GM21737 (cell line): ENCODE measurements at regions not wholly inside any gene's neighbourhood (a gene's known extent, or its start where the extent isn't known, plus 50 kb on each side); places are given as distances from the start of the nearest gene placed in this dataset.

Source experiments
- ATAC-seq: cut with Tn5 transposase; IDR thresholded peaks from one replicate; pipeline ENCODE4 v1.9.1; 2021; ENCODE audit warnings: mild to moderate bottlenecking, moderate library complexity; ENCODE audit not compliant: unreplicated experiment

- ATAC-seq, result no peak
These were observed 82.3 kb upstream of the EDNRA start for GRCh38 chr4:147398556-147398955.

- no peak for ATAC-seq
These were observed 80.2 kb upstream of the EDNRA start for GRCh38 chr4:147400721-147401120.

DNA sequence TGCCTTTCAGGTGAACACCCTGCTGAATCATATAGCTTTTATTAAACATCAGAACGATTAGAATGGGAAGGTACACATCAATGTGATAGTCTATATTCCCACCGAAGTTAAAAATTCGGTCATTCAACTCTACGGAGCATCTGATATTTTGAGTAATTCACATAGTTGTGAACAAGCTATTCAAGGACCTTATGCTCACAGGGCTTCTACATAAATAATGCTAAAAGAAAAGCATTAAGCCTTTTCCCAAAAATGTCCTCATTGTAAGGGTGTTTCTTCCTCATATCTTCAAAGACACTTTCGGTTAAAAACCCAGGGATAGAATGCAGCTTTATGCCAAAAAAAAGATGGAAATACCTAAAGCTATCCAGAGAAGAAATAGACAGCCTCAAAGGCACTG lies 79.7 kb upstream of the EDNRA start:
- ATAC-seq, result no peak

DNA sequence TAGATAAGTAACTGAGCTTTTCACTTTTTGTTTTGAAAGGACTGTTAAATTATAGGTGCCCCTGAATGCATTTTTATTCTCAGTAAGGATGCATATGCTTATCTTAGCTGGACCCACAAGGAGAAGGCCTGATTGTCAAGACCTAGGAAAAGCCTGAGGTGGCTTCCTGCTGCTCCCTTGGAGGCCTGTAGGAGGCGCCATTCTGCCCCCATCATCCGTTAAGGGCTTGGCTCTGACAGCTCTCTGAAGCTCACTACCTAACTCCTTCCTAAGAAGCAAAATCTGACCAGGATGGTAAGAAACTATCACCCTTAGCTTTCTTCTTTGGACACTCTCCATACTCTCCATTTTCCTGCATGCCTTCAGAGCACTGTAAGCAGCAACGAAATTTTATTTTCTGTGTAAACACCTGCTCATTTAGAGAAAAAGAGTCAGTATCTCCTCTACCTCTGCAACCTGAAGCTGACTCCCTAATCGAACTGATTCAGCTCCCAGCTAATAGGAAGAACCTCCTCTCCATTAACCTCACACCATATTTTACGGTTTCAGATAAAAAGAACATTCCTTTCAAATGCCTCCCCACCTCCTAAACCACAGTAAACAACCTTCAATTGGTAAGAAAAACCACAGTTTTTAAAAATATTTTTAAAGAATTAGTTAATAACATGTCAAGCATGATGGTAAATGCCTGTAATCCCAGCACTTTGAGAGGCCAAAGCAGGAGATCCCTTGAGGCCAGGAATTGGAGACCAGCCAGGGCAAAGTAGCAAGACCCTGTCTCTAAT lies 73.4 kb upstream of the EDNRA start:
- ATAC-seq, result no peak

GRCh38 chr4:147408189-147408588 lies 72.7 kb upstream of the EDNRA start:
- no peak for ATAC-seq

GRCh38 chr4:147409350-147409749 lies 71.5 kb upstream of the EDNRA start:
- no peak for ATAC-seq

GRCh38 chr4:147418226-147418625 lies 62.7 kb upstream of the EDNRA start:
- no peak for ATAC-seq

DNA sequence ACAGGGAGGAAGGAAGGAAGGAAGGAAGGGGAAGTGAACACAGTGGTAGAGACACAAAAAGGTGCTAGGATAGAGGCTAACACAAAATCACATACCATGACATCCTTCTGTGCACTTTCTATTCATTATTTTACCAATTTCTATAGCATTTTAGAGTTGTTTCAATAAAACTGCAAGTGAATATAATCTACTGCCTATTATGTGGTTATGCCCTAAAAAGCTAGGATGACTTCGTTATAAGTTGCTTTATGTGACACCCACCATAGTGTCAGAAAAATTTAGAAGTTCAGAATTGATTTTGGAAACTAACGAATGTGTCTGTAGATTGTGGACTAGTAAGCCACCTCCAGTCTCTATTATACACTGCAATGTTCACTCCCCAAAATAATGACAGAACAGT lies 59.4 kb upstream of the EDNRA start:
- ATAC-seq, result no peak

- ATAC-seq, result no peak
These were observed 57.7 kb upstream of the EDNRA start for GRCh38 chr4:147423229-147423628.

GRCh38 chr4:147425019-147425418 lies 55.9 kb upstream of the EDNRA start:
- no peak for ATAC-seq

- ATAC-seq, result no peak
These were observed 52.3 kb upstream of the EDNRA start for GRCh38 chr4:147428583-147428982.

- no peak for ATAC-seq
These were observed 50.8 kb upstream of the EDNRA start for GRCh38 chr4:147430111-147430510.
